Gastroesophageal sphincter (tissue), 4 donors: ENCODE measurements at regions not wholly inside any gene's neighbourhood (a gene's known extent, or its start where the extent isn't known, plus 50 kb on each side); places are given as distances from the start of the nearest gene placed in this dataset.
"Not testable (repeated sequence)": the region's sequence is repeated elsewhere in the genome, so short reads cannot be mapped to it uniquely, and the experiment has no call there.

ENCODE experiments used
- ATAC-seq: fragments of 150-250 bp; one replicate; pipeline ENCODE4 v1.9.1; 2016; ENCODE audit warnings: mild to moderate bottlenecking, moderate library complexity
- H3K27ac ChIP-seq, 4 donors: fragments of 200-600 bp; sonication (generic) in 3 of 4; 1 replicate in 3 of 4; 2 replicates in 1 of 4; pipeline ENCODE4 v1.5.1; 2016 to 2019
- H3K27me3 ChIP-seq: fragments of 200-600 bp; sonication (generic); one replicate; pipeline ENCODE4 v1.5.1; 2019
- H3K36me3 ChIP-seq, 2 donors: fragments of 200-600 bp; sonication (generic); one replicate each; pipeline ENCODE4 v1.5.1; 2019; ENCODE audit warnings: control low read depth in 1 of 2
- H3K4me1 ChIP-seq, 3 donors: fragments of 200-600 bp; sonication (generic); 1 replicate in 2 of 3; 2 replicates in 1 of 3; pipeline ENCODE4 v1.5.1; 2016 to 2019; ENCODE audit warnings: control low read depth in 2 of 3
- H3K4me3 ChIP-seq, 2 donors: fragments of 200-600 bp; sonication (generic); one replicate each; pipeline ENCODE4 v1.5.1; 2019; ENCODE audit warnings: mild to moderate bottlenecking in 1 of 2, moderate library complexity in 1 of 2
- H3K9me3 ChIP-seq, 3 donors: fragments of 200-600 bp; sonication (generic); one replicate each; pipeline ENCODE4 v1.5.1; 2017 to 2019; ENCODE audit warnings: control low read depth in 2 of 3
- EP300 ChIP-seq: sonication (generic); formaldehyde crosslinking; IDR thresholded peaks from one replicate; pipeline ENCODE4 v1.6.1; 2017; ENCODE audit warnings: antibody characterized with exemption, mild to moderate bottlenecking
- POLR2A ChIP-seq, 2 donors: fragments of 450-650 bp; IDR thresholded peaks; one replicate each; pipeline ENCODE4 v1.6.1; 2017; ENCODE audit warnings: antibody characterized with exemption in 2 of 2, mild to moderate bottlenecking in 2 of 2, moderate library complexity in 1 of 2
- POLR2AphosphoS5 ChIP-seq: sonication (generic); formaldehyde crosslinking; IDR thresholded peaks from one replicate; pipeline ENCODE4 v1.6.1; 2017; ENCODE audit warnings: antibody characterized with exemption
- WGBS, 2 donors: methylation state at CpG; one replicate each; pipeline ENCODE4 v1.1.5; 2018; ENCODE audit warnings: low coverage in 1 of 2; 5-methylcytosine and 5-hydroxymethylcytosine counted together
- TF ChIP-seq, protein P1 (sequence below), 4 experiments: fragments of 200-600 bp in 2 of 4; fragments of 450-650 bp in 2 of 4; sonication (generic) in 1 of 4; IDR thresholded peaks; one replicate each; pipeline ENCODE4 v1.5.1; 2017 to 2019; ENCODE audit warnings: antibody characterized with exemption in 4 of 4, mild to moderate bottlenecking in 2 of 4, moderate library complexity in 2 of 4

DNA sequence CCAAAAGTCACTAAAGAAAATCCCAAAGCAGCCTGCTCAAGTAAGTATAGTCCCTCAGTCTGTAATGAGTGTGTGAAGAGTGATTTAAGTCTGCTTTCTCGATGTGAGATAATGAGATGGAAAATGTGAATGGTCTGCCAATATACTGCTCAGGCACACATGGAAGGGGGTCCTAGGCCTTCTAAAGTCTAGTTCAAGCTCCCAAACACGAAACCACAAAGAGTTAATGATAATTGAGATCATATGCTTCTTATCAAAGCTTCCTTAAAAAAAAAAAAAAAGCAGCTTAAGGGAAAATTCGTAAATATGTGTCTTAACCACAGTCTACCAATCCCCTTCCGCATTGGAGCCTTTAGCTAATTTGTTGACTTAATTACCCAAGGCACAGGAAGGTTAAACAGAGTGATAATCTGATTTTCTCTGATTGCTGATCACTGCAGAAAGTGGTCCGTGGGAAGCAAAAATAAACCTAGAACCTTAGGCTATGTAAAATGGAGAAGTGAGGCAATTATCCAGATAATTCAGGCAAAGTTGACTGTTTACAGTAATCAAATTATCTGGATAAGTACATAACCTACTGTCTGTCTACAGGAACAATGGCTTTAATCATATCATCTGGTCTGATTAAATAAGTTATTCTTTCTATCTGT, 172.9 kb downstream of the MBL2 start:
- TF ChIP-seq POLR2A (IDR thresholded peaks at IDR 0.05) (no peak), EP300 (no peak), POLR2AphosphoS5 (no peak)
- TF ChIP-seq, protein P1, sequence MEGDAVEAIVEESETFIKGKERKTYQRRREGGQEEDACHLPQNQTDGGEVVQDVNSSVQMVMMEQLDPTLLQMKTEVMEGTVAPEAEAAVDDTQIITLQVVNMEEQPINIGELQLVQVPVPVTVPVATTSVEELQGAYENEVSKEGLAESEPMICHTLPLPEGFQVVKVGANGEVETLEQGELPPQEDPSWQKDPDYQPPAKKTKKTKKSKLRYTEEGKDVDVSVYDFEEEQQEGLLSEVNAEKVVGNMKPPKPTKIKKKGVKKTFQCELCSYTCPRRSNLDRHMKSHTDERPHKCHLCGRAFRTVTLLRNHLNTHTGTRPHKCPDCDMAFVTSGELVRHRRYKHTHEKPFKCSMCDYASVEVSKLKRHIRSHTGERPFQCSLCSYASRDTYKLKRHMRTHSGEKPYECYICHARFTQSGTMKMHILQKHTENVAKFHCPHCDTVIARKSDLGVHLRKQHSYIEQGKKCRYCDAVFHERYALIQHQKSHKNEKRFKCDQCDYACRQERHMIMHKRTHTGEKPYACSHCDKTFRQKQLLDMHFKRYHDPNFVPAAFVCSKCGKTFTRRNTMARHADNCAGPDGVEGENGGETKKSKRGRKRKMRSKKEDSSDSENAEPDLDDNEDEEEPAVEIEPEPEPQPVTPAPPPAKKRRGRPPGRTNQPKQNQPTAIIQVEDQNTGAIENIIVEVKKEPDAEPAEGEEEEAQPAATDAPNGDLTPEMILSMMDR (IDR thresholded peaks at IDR 0.05) = no peak
- H3K27ac ChIP-seq = no peak overlapping the region
- no peak for ATAC-seq
- H3K36me3 ChIP-seq = no peaks in the 10 kb centered on the region
- no peaks in the 10 kb centered on the region for H3K27me3 ChIP-seq
- no peak overlapping the region for H3K4me3 ChIP-seq
- no peaks in the 10 kb centered on the region for H3K9me3 ChIP-seq
- no peaks in the 10 kb centered on the region for H3K4me1 ChIP-seq
- WGBS, 2 donors = 48 to 65% methylated on average over 5 of the region's 5 CpGs

DNA sequence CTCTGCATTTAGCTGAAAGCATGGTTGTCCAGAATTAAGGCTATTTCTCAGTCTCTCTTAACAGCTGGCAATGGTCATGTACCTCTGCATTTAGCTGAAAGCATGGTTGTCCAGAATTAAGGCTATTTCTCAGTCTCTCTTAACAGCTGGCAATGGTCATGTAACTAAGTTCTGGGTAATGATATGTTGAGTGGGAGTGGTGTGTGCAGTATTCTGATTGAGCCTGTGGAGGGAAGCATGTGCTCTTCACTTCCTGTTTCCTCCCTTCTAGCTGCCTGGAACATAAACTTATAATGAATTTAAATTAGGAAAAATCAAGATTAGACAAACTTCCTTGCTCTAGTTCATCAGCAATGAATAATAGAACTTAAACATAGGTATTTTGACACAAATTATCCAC, 168.5 kb downstream of the MBL2 start:
- H3K4me3 ChIP-seq, H3K9me3 ChIP-seq, H3K27ac ChIP-seq, H3K27me3 ChIP-seq, ATAC-seq, H3K4me1 ChIP-seq, H3K36me3 ChIP-seq: not testable (repeated sequence)

DNA sequence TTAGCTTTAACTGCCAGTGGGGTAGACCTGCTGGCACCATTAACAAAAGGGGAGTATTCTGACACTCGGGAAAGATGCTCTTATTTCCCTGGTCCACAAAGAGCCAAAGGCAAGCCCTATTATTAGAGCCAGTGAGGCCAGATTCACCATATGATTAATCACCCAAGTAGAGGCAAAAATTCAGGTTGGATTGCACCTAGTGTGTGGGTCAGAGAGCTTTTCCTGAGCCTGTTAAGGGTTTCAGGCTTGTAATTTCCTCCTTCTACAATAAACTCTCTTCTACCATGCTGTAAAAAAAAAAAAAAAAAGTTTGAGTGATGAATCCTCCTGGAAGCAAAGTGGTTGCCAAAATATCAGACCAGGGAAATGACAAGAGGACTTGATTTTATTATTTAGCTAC, 163.5 kb downstream of the MBL2 start:
- Histone ChIP-seq H3K27ac (no peak overlapping the region), H3K27me3 (no peaks in the 10 kb centered on the region), H3K36me3 (no peaks in the 10 kb centered on the region), H3K9me3 (no peaks in the 10 kb centered on the region), H3K4me1 (no peaks in the 10 kb centered on the region), H3K4me3 (no peak overlapping the region)
- WGBS, 2 donors = 17% methylated on average over 1 of the region's 1 CpG; no CpG with 5 or more reads in 1 of the 2 donors
- TF ChIP-seq POLR2A (IDR thresholded peaks at IDR 0.05) (no peak), POLR2AphosphoS5 (no peak), EP300 (no peak)
- TF ChIP-seq, protein P1 (IDR thresholded peaks at IDR 0.05) = no peak
- no peak for ATAC-seq

DNA sequence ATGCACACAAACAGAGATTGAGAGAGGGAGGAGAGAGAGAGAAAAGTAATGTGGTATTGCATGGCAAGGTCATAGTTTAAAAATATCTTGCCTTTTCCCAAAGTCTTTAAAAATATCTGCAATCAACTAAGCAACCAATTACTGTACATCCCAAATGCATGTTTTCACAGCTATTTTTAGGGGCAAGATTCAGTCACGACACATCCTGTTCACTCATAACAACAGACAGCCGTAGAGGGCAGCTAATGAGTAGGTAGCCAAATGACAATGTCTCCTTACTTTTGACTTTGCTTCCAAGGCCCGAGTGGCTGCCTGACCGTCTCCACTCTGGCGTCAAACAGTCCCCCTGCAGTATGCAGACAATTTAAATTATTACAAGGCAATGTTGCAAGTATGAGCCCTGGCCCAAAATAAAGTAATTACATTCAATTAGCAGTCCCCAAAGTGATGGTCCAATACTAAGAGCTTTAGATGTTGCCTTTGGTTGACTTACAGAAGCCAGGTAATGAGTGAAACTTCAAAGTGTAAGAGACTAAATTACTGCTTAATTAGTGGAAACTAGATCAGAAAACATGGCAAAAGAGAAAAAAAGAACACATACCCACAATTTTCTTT, 162.9 kb downstream of the MBL2 start:
- WGBS, 2 donors = 55 to 65% methylated on average over 4 to 5 of the region's 5 CpGs
- TF ChIP-seq POLR2A (IDR thresholded peaks at IDR 0.05) (no peak), POLR2AphosphoS5 (no peak), EP300 (no peak)
- TF ChIP-seq, protein P1 (IDR thresholded peaks at IDR 0.05) = no peak
- no peak for ATAC-seq
- H3K36me3 ChIP-seq = no peaks in the 10 kb centered on the region
- H3K27me3 ChIP-seq = no peaks in the 10 kb centered on the region
- no peak overlapping the region for H3K4me3 ChIP-seq
- no peaks in the 10 kb centered on the region for H3K4me1 ChIP-seq
- H3K27ac ChIP-seq = no peak overlapping the region
- no peaks in the 10 kb centered on the region for H3K9me3 ChIP-seq

DNA sequence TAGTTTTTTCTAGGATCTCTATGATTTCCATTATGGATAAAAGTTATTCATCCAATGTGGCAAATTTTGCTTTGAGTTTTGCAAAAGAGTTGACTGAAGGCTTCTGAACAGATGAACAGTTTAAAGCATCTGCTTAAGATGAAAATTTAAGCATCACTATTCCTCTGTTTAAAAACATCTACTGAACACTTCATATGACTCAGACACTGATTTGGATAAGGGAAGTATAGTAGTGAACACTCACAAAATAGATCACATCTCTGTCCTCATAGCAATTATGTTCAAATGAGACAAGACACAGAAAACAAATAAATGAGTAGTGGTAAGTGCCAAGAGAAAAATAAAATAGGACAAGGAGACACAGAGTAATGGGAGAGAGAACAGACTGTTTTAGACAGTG, 157.3 kb downstream of the MBL2 start:
- no peak overlapping the region for H3K4me3 ChIP-seq
- no peaks in the 10 kb centered on the region for H3K36me3 ChIP-seq
- no peak for ATAC-seq
- H3K27ac ChIP-seq = no peak overlapping the region
- H3K4me1 ChIP-seq = no peaks in the 10 kb centered on the region
- H3K27me3 ChIP-seq = no peaks in the 10 kb centered on the region
- no peaks in the 10 kb centered on the region for H3K9me3 ChIP-seq
- no peak for TF ChIP-seq POLR2A (IDR thresholded peaks at IDR 0.05)

DNA sequence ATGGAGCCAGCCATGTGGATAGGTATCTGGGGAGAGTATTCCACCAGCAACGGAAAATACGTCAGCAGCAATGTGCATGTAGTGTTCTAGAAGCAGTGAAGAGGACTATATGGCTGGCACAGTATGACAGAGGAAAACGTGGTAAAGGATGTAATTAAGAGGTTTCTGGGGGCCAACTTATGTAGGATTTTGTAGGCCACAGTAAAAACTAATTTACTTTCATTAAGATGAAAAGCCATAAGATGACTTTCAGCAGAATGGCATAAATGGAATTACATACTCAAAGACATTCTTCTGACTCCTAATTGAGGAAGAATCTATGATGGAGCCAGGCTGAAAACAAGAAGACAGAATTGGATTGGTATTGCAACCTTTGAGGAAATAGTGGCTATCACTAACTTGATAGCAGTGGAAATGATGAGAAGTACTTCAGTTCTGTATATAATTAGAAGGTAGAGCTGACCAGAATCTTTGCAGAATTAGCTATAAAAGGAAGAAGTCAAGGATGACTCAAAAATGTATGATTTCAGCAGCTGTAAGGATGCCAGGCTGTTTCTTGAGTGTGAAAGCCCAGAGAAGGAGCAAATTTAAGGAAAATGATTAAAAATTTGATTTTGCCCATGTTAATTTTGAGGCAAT, 156.7 kb downstream of the MBL2 start:
- Histone ChIP-seq H3K4me3 (no peak overlapping the region), H3K27me3 (no peaks in the 10 kb centered on the region), H3K27ac (no peak overlapping the region), H3K9me3 (no peaks in the 10 kb centered on the region), H3K36me3 (no peaks in the 10 kb centered on the region), H3K4me1 (no peaks in the 10 kb centered on the region)
- no peak for ATAC-seq
- WGBS, 2 donors = 58 to 76% methylated on average over 3 of the region's 3 CpGs
- TF ChIP-seq, protein P1 (IDR thresholded peaks at IDR 0.05) = no peak
- TF ChIP-seq POLR2A (IDR thresholded peaks at IDR 0.05) (no peak), POLR2AphosphoS5 (no peak), EP300 (no peak)
